Heart right ventricle (tissue), 16 donors: ENCODE measurements at regions not wholly inside any gene's neighbourhood (a gene's known extent, or its start where the extent isn't known, plus 50 kb on each side); places are given as distances from the start of the nearest gene placed in this dataset.

Source experiments
- ATAC-seq, 8 donors: fragments of 200-7000 bp; cut with Tn5 transposase; one replicate each; pipeline ENCODE4 v1.9.1; 2020; ENCODE audit warnings: mild to moderate bottlenecking in 8 of 8, moderate library complexity in 8 of 8, moderate number of reproducible peaks in 1 of 8
- DNase-seq, 2 donors: peaks; one replicate each; pipeline ENCODE4 v3.0.0-alpha.2; 2020
- H3K27ac ChIP-seq, 10 donors: fragments of 200-600 bp; sonication (generic) in 2 of 10; one replicate each; pipeline versions ENCODE4 v1.5.0 to v1.8.0; 2020 to 2022; ENCODE audit warnings: mild to moderate bottlenecking in 3 of 10
- H3K27me3 ChIP-seq, 7 donors: fragments of 200-600 bp; one replicate each; pipeline ENCODE4 v1.8.0; 2021 to 2022; ENCODE audit warnings: mild to moderate bottlenecking in 2 of 7
- H3K36me3 ChIP-seq, 9 donors: fragments of 200-600 bp; sonication (generic) in 1 of 9; one replicate each; pipeline versions ENCODE4 v1.5.0 to v1.8.0; 2020 to 2022; ENCODE audit warnings: mild to moderate bottlenecking in 2 of 9
- H3K4me1 ChIP-seq, 9 donors: fragments of 200-600 bp; sonication (generic) in 1 of 9; one replicate each; pipeline versions ENCODE4 v1.5.0 to v1.8.0; 2020 to 2022; ENCODE audit warnings: mild to moderate bottlenecking in 4 of 9
- H3K4me3 ChIP-seq, 10 donors: fragments of 200-600 bp; sonication (generic) in 2 of 10; one replicate each; pipeline versions ENCODE4 v1.5.0 to v1.8.0; 2020 to 2022; ENCODE audit warnings: mild to moderate bottlenecking in 7 of 10, moderate library complexity in 2 of 10
- H3K9me3 ChIP-seq, 11 donors: fragments of 200-600 bp in 10 of 11; sonication (generic) in 2 of 11; one replicate each; pipeline versions ENCODE4 v1.5.0 to v1.8.0; 2013 to 2022; ENCODE audit warnings: mild to moderate bottlenecking in 2 of 11, control low read depth in 1 of 11, moderate library complexity in 1 of 11
- WGBS, 2 donors: extraction: QIAGEN DNeasy Blood & Tissue Kit; methylation state at CpG; one replicate each; pipeline ENCODE4 v1.1.7; 2013; ENCODE audit warnings: inconsistent platforms in 1 of 2; 5-methylcytosine and 5-hydroxymethylcytosine counted together
- intact Hi-C, 10 donors: fragments of 100-400 bp; cut with DNase I; formaldehyde crosslinking; loops; one replicate each; pipeline versions ENCODE4 v1.11.1 to v1.14.2; 2022
- TF ChIP-seq, protein P1 (sequence below), 9 donors: fragments of 200-600 bp; sonication (generic) in 2 of 9; IDR thresholded peaks; one replicate each; pipeline versions ENCODE4 v1.5.0 to v1.8.0; 2021 to 2022; ENCODE audit warnings: antibody characterized with exemption in 9 of 9, mild to moderate bottlenecking in 5 of 9, moderate library complexity in 1 of 9
- donor health status: Arrhythmogenic right ventricular cardiomyopathy.
- donor health status: ischemic (EF 13 %, LVEDD 7.1; RV severe dilation, severe dysfunction).
- donor health status: healthy with polysubstance abuse.
- donor health status: DM: no; HTN: yes; CAD: no.
- donor health status: DM: no; HTN: no; CAD: no.
- donor health status: ischemic (EF 25% LVEDD 6.9; RV normal size, moderate dysfunction).
- donor health status: ischemic (EF 25% LVEDD 5.7; RV mildly dilated, moderate dysfunction).
- donor health status: healthy.
- donor health status: DM: yes; HTN: yes; CAD: no.
- donor health status: Ischemic cardiomyopathy.
- donor health status: ischemic (EF 35%, LVEDD 5.7; RV mildly dilated, moderate dysfunction).
- donor health status: nonischemic (EF 11% LVEDD 7.7; RV severe dilation, severe dysfunction).
- donor health status: DM: yes; HTN: yes; CAD: no.
- donor health status: PGD.
- donor health status: ischemic (EF 29% LVEDD 5.4; RV normal size, mild dysfunction).
- donor health status: nonischemic (EF 23%, LVEDD 6.1; RV moderate dilation, normal function).

DNA sequence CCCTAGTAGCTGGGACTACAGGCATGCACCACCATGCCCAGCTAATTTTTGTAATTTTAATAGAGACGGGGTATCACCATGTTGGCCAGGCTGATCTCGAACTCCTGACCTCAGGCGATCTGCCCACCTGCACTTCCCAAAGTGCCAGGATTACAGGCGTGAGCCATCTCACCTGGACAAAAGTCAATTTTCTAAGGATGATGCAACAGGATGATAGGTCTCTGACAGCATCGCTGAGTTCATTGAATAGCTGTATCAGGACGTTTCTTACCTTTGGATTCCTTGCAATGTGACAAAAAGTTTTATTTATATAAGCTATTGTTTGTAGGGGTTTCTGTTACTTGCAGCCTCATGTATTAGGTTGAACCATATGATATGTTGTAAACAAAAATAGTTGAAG, 55.5 kb upstream of the PCED1B start:
- 87 to 90% methylated on average over 6 of the region's 6 CpGs for WGBS, 2 donors
- intact Hi-C loops: loop anchor here in 7 of 10 donors (2.0 to 10.0 kb wide), 5 partner anchors 347 to 682 kb away; no protein-coding TSS in a partner anchor
- no peak overlapping the region for H3K4me3 ChIP-seq
- ATAC-seq: no peak
- H3K36me3 ChIP-seq: no peaks in the 10 kb centered on the region
- H3K27me3 ChIP-seq: peaks cover 0 to 6% (median 0%) of the 10 kb centered on the region in 7 donors
- TF ChIP-seq, protein P1, sequence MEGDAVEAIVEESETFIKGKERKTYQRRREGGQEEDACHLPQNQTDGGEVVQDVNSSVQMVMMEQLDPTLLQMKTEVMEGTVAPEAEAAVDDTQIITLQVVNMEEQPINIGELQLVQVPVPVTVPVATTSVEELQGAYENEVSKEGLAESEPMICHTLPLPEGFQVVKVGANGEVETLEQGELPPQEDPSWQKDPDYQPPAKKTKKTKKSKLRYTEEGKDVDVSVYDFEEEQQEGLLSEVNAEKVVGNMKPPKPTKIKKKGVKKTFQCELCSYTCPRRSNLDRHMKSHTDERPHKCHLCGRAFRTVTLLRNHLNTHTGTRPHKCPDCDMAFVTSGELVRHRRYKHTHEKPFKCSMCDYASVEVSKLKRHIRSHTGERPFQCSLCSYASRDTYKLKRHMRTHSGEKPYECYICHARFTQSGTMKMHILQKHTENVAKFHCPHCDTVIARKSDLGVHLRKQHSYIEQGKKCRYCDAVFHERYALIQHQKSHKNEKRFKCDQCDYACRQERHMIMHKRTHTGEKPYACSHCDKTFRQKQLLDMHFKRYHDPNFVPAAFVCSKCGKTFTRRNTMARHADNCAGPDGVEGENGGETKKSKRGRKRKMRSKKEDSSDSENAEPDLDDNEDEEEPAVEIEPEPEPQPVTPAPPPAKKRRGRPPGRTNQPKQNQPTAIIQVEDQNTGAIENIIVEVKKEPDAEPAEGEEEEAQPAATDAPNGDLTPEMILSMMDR (IDR thresholded peaks at IDR 0.05): no peak
- DNase-seq: no peak
- no peak overlapping the region for H3K27ac ChIP-seq
- H3K4me1 ChIP-seq: peaks cover 0 to 9% (median 0%) of the 10 kb centered on the region in 9 donors
- H3K9me3 ChIP-seq: no peaks in the 10 kb centered on the region

DNA sequence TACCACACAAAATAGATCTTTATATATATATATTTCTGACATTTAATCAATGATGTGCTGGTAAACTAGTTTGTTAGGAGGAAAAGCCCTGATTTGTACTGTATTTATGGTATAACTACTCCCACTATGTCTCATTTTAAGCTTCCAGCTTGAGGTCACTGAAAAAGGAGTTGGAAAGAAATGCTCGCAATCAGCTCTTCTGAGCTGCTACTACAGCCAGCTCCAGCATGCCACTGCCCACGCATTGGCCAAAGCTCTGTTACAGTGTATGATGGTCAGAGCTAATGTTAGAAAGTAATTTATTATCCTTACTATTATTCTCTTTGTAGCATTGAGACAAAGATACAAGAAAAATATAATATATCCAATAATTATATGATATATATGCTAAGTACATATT, 55.0 kb upstream of the PCED1B start:
- TF ChIP-seq, protein P1 (IDR thresholded peaks at IDR 0.05): no peak
- Histone ChIP-seq H3K27ac (no peak overlapping the region), H3K4me1 (peaks cover 0 to 9% (median 0%) of the 10 kb centered on the region in 9 donors), H3K27me3 (peaks cover 0 to 6% (median 0%) of the 10 kb centered on the region in 7 donors), H3K9me3 (no peaks in the 10 kb centered on the region), H3K4me3 (no peak overlapping the region), H3K36me3 (no peaks in the 10 kb centered on the region)
- DNase-seq: no peak
- ATAC-seq: peak in 2 of 8 donors; percentile 49 to 82
- intact Hi-C loops: loop anchor here in 6 of 10 donors (5.0 to 10.0 kb wide), 4 partner anchors 347 to 682 kb away; no protein-coding TSS in a partner anchor
- WGBS, 2 donors: 49 to 54% methylated on average over 2 of the region's 2 CpGs

DNA sequence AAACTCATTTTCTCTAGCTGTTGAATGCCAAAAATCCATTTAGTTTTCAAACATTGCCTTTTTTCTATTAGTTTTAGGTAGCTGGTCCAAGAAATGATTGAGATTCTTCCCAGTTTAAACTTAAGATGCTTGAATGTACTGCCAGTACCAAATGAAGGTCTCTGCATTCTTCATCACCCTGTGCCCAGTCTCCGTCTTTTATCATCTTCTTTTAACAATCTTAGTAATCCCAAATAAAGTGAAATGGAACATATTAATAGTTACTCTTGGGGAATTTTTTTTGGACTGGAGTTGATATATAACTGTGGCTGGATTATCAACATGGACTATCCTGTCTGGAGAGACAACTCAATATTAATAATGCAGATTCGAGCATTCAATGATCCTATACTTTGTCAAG, 54.1 kb upstream of the PCED1B start:
- peaks cover 0 to 9% (median 0%) of the 10 kb centered on the region in 9 donors for H3K4me1 ChIP-seq
- 78 to 92% methylated on average over 2 of the region's 2 CpGs for WGBS, 2 donors
- no peak for ATAC-seq
- peaks cover 0 to 6% (median 0%) of the 10 kb centered on the region in 7 donors for H3K27me3 ChIP-seq
- TF ChIP-seq, protein P1 (IDR thresholded peaks at IDR 0.05): no peak
- H3K36me3 ChIP-seq: no peaks in the 10 kb centered on the region
- no peak overlapping the region for H3K4me3 ChIP-seq
- H3K9me3 ChIP-seq: no peaks in the 10 kb centered on the region
- no peak overlapping the region for H3K27ac ChIP-seq
- intact Hi-C loops: loop anchor here in 5 of 10 donors (5.0 to 10.0 kb wide), 3 partner anchors 351 to 681 kb away; no protein-coding TSS in a partner anchor
- no peak for DNase-seq

DNA sequence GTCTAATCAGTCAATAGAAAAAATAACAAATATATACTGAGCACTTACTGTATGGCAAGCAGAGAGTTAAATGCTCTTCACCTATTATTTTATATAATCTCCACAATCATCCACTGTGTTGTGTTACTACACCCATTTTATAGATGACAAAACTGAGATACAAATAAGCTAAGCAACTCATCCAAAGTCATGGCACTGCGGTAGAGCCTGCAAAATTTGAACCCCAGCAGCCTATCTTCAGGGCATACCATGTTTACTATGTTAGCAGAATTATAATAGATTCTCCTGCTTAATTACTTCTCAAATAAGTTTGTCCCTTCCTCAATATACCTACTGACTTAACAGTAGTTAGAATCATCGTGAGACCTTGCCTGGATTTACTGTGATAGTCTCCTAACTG, 53.6 kb upstream of the PCED1B start:
- ATAC-seq (no peak), DNase-seq (no peak)
- Histone ChIP-seq H3K27me3 (peaks cover 0 to 6% (median 0%) of the 10 kb centered on the region in 7 donors), H3K9me3 (no peaks in the 10 kb centered on the region), H3K4me1 (peaks cover 0 to 9% (median 0%) of the 10 kb centered on the region in 9 donors), H3K36me3 (no peaks in the 10 kb centered on the region), H3K27ac (no peak overlapping the region), H3K4me3 (no peak overlapping the region)
- intact Hi-C loops: loop anchor here in 5 of 10 donors (5.0 to 10.0 kb wide), 3 partner anchors 351 to 681 kb away; no protein-coding TSS in a partner anchor
- 91 to 96% methylated on average over 2 of the region's 2 CpGs for WGBS, 2 donors
- TF ChIP-seq, protein P1 (IDR thresholded peaks at IDR 0.05): no peak
